IPS-18a (cell line): ENCODE measurements at regions not wholly inside any gene's neighbourhood (a gene's known extent, or its start where the extent isn't known, plus 50 kb on each side); places are given as distances from the start of the nearest gene placed in this dataset.
"Not testable (repeated sequence)": the region's sequence is repeated elsewhere in the genome, so short reads cannot be mapped to it uniquely, and the experiment has no call there.

ENCODE experiments used
- H3K27ac ChIP-seq: one replicate; pipeline ENCODE4 v1.5.1; 2013; ENCODE audit warnings: low read length
- H3K27me3 ChIP-seq: one replicate; pipeline ENCODE4 v1.6.1; 2013; ENCODE audit warnings: mild to moderate bottlenecking, low read length; ENCODE audit not compliant: control insufficient read depth, insufficient read depth
- H3K36me3 ChIP-seq: one replicate; pipeline ENCODE4 v1.6.1; 2013; ENCODE audit warnings: low read depth, low read length; ENCODE audit not compliant: control insufficient read depth
- H3K4me1 ChIP-seq: one replicate; pipeline ENCODE4 v1.6.1; 2013; ENCODE audit warnings: low read depth, low read length; ENCODE audit not compliant: control insufficient read depth
- H3K4me3 ChIP-seq: one replicate; pipeline ENCODE4 v1.5.1; 2013; ENCODE audit warnings: low read length
- H3K9ac ChIP-seq: one replicate; pipeline ENCODE4 v1.6.1; 2013; ENCODE audit warnings: mild to moderate bottlenecking, low read length, moderate library complexity
- H3K9me3 ChIP-seq: one replicate; pipeline ENCODE4 v1.6.1; 2013; ENCODE audit warnings: low read depth, low read length; ENCODE audit not compliant: control insufficient read depth

- H3K4me3 ChIP-seq, result no peak overlapping the region
- H3K36me3 ChIP-seq, result no peaks in the 10 kb centered on the region
- no peak overlapping the region for H3K27ac ChIP-seq
- H3K27me3 ChIP-seq, result no peaks in the 10 kb centered on the region
- H3K4me1 ChIP-seq, result no peaks in the 10 kb centered on the region
- H3K9ac ChIP-seq, result no peak overlapping the region
- no peaks in the 10 kb centered on the region for H3K9me3 ChIP-seq
Measured at GRCh38 chr6:130696806-130697205, 130.4 kb upstream of the SMLR1 start.

GRCh38 chr6:130697271-130697994 is 129.8 kb upstream of the SMLR1 start:
- Histone ChIP-seq H3K27me3 (no peaks in the 10 kb centered on the region), H3K4me1 (no peaks in the 10 kb centered on the region), H3K9me3 (no peaks in the 10 kb centered on the region), H3K27ac (no peak overlapping the region), H3K9ac (no peak overlapping the region), H3K36me3 (no peaks in the 10 kb centered on the region), H3K4me3 (no peak overlapping the region)

GRCh38 chr6:130697995-130698535 is 129.1 kb upstream of the SMLR1 start:
- Histone ChIP-seq H3K27me3 (no peaks in the 10 kb centered on the region), H3K36me3 (no peaks in the 10 kb centered on the region), H3K9me3 (no peaks in the 10 kb centered on the region), H3K4me1 (no peaks in the 10 kb centered on the region), H3K9ac (no peak overlapping the region), H3K4me3 (no peak overlapping the region), H3K27ac (no peak overlapping the region)

- H3K27me3 ChIP-seq, result no peaks in the 10 kb centered on the region
- H3K9me3 ChIP-seq, result no peaks in the 10 kb centered on the region
- no peak overlapping the region for H3K27ac ChIP-seq
- no peak overlapping the region for H3K9ac ChIP-seq
- no peak overlapping the region for H3K4me3 ChIP-seq
- no peaks in the 10 kb centered on the region for H3K36me3 ChIP-seq
- H3K4me1 ChIP-seq, result no peaks in the 10 kb centered on the region
Measured at GRCh38 chr6:130699742-130700141, 127.5 kb upstream of the SMLR1 start.

GRCh38 chr6:130700397-130700796 is 126.8 kb upstream of the SMLR1 start:
- H3K27me3 ChIP-seq, result no peaks in the 10 kb centered on the region

GRCh38 chr6:130708338-130708737 is 118.9 kb upstream of the SMLR1 start:
- Histone ChIP-seq H3K4me1 (peaks cover 17% of the 10 kb centered on the region), H3K9ac (no peak overlapping the region), H3K27ac (no peak overlapping the region), H3K4me3 (no peak overlapping the region), H3K36me3 (no peaks in the 10 kb centered on the region), H3K9me3 (no peaks in the 10 kb centered on the region), H3K27me3 (no peaks in the 10 kb centered on the region)

More at GRCh38 chr6:130700397-130700796, 126.8 kb upstream of the SMLR1 start:
- Histone ChIP-seq H3K4me3 (no peak overlapping the region), H3K4me1 (no peaks in the 10 kb centered on the region), H3K36me3 (no peaks in the 10 kb centered on the region), H3K9ac (no peak overlapping the region), H3K27ac (no peak overlapping the region), H3K9me3 (no peaks in the 10 kb centered on the region)

- not testable (repeated sequence) for H3K27me3 ChIP-seq, H3K27ac ChIP-seq, H3K9ac ChIP-seq, H3K36me3 ChIP-seq, H3K4me3 ChIP-seq, H3K9me3 ChIP-seq
- peaks cover 25% of the 10 kb centered on the region for H3K4me1 ChIP-seq
Measured at GRCh38 chr6:130711641-130712040, 115.6 kb upstream of the SMLR1 start.

GRCh38 chr6:130713144-130713543 is 114.1 kb upstream of the SMLR1 start:
- Histone ChIP-seq H3K9ac (peak overlapping the region; percentile 49), H3K4me3 (peak overlapping the region; percentile 38), H3K27ac (peak overlapping the region; percentile 90)

GRCh38 chr6:130715058-130715457 is 112.1 kb upstream of the SMLR1 start:
- Histone ChIP-seq H3K9ac (no peak overlapping the region), H3K4me1 (peaks cover 25% of the 10 kb centered on the region), H3K27me3 (no peaks in the 10 kb centered on the region)

More at GRCh38 chr6:130713144-130713543, 114.1 kb upstream of the SMLR1 start:
- H3K4me1 ChIP-seq, result peaks cover 25% of the 10 kb centered on the region
- no peaks in the 10 kb centered on the region for H3K9me3 ChIP-seq
- no peaks in the 10 kb centered on the region for H3K27me3 ChIP-seq
- no peaks in the 10 kb centered on the region for H3K36me3 ChIP-seq

GRCh38 chr6:130716466-130716865 is 110.7 kb upstream of the SMLR1 start:
- H3K4me3 ChIP-seq, result no peak overlapping the region
- no peaks in the 10 kb centered on the region for H3K9me3 ChIP-seq
- no peaks in the 10 kb centered on the region for H3K27me3 ChIP-seq
- H3K4me1 ChIP-seq, result peaks cover 25% of the 10 kb centered on the region
- no peaks in the 10 kb centered on the region for H3K36me3 ChIP-seq
- H3K9ac ChIP-seq, result no peak overlapping the region
- H3K27ac ChIP-seq, result no peak overlapping the region

More at GRCh38 chr6:130715058-130715457, 112.1 kb upstream of the SMLR1 start:
- no peak overlapping the region for H3K27ac ChIP-seq
- no peak overlapping the region for H3K4me3 ChIP-seq
- no peaks in the 10 kb centered on the region for H3K9me3 ChIP-seq
- no peaks in the 10 kb centered on the region for H3K36me3 ChIP-seq

- no peaks in the 10 kb centered on the region for H3K9me3 ChIP-seq
- no peaks in the 10 kb centered on the region for H3K27me3 ChIP-seq
- peaks cover 15% of the 10 kb centered on the region for H3K4me1 ChIP-seq
- H3K36me3 ChIP-seq, result no peaks in the 10 kb centered on the region
- no peak overlapping the region for H3K4me3 ChIP-seq
- no peak overlapping the region for H3K27ac ChIP-seq
- no peak overlapping the region for H3K9ac ChIP-seq
Measured at GRCh38 chr6:130717657-130718056, 109.5 kb upstream of the SMLR1 start.
